Endothelial cell (in vitro differentiated cells): ENCODE measurements at regions not wholly inside any gene's neighbourhood (a gene's known extent, or its start where the extent isn't known, plus 50 kb on each side); places are given as distances from the start of the nearest gene placed in this dataset.

Experiments
- DNase-seq: peaks from one replicate; pipeline ENCODE4 v3.0.0; 2021; ENCODE audit warnings: low spot score
- H3K27ac Mint-ChIP-seq: one replicate; pipeline ENCODE4 v1.8.0; 2021; ENCODE audit warnings: mixed read lengths, inconsistent platforms; ENCODE audit not compliant: unreplicated experiment
- H3K27me3 Mint-ChIP-seq: one replicate; pipeline ENCODE4 v1.8.0; 2021; ENCODE audit warnings: mild to moderate bottlenecking, moderate library complexity, mixed read lengths, inconsistent platforms; ENCODE audit not compliant: unreplicated experiment
- H3K36me3 Mint-ChIP-seq: one replicate; pipeline ENCODE4 v1.8.0; 2021; ENCODE audit warnings: mild to moderate bottlenecking, low read depth, mixed read lengths, inconsistent platforms; ENCODE audit not compliant: unreplicated experiment
- H3K4me1 Mint-ChIP-seq: one replicate; pipeline ENCODE4 v1.8.0; 2021; ENCODE audit warnings: mild to moderate bottlenecking, mixed read lengths, inconsistent platforms; ENCODE audit not compliant: unreplicated experiment
- H3K4me3 Mint-ChIP-seq: one replicate; pipeline ENCODE4 v1.8.0; 2021; ENCODE audit warnings: mild to moderate bottlenecking, mixed read lengths, inconsistent platforms; ENCODE audit not compliant: unreplicated experiment
- H3K9me3 Mint-ChIP-seq: one replicate; pipeline ENCODE4 v1.8.0; 2021; ENCODE audit warnings: mixed read lengths, inconsistent platforms; ENCODE audit not compliant: unreplicated experiment
- TF ChIP-seq, protein P1 (sequence below): fragments of 200-600 bp; sonication (generic); IDR thresholded peaks from one replicate; pipeline ENCODE4 v1.5.0; 2021; ENCODE audit warnings: antibody characterized with exemption; ENCODE audit not compliant: unreplicated experiment

GRCh38 chr13:99864627-99864990, 107.0 kb downstream of the ZIC5 start:
- no peak overlapping the region for H3K27ac Mint-ChIP-seq
- H3K4me1 Mint-ChIP-seq = peaks cover 13% of the 10 kb centered on the region
- TF ChIP-seq, protein P1, sequence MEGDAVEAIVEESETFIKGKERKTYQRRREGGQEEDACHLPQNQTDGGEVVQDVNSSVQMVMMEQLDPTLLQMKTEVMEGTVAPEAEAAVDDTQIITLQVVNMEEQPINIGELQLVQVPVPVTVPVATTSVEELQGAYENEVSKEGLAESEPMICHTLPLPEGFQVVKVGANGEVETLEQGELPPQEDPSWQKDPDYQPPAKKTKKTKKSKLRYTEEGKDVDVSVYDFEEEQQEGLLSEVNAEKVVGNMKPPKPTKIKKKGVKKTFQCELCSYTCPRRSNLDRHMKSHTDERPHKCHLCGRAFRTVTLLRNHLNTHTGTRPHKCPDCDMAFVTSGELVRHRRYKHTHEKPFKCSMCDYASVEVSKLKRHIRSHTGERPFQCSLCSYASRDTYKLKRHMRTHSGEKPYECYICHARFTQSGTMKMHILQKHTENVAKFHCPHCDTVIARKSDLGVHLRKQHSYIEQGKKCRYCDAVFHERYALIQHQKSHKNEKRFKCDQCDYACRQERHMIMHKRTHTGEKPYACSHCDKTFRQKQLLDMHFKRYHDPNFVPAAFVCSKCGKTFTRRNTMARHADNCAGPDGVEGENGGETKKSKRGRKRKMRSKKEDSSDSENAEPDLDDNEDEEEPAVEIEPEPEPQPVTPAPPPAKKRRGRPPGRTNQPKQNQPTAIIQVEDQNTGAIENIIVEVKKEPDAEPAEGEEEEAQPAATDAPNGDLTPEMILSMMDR = no peak
- no peak overlapping the region for H3K4me3 Mint-ChIP-seq
- H3K36me3 Mint-ChIP-seq = no peaks in the 10 kb centered on the region
- H3K9me3 Mint-ChIP-seq = no peaks in the 10 kb centered on the region
- no peak for DNase-seq
- no peaks in the 10 kb centered on the region for H3K27me3 Mint-ChIP-seq

GRCh38 chr13:99863789-99864626, 107.6 kb downstream of the ZIC5 start:
- no peak overlapping the region for H3K27ac Mint-ChIP-seq
- no peak for DNase-seq
- no peaks in the 10 kb centered on the region for H3K9me3 Mint-ChIP-seq
- no peaks in the 10 kb centered on the region for H3K36me3 Mint-ChIP-seq
- TF ChIP-seq, protein P1 = no peak
- H3K4me3 Mint-ChIP-seq = no peak overlapping the region
- H3K27me3 Mint-ChIP-seq = no peaks in the 10 kb centered on the region
- peaks cover 17% of the 10 kb centered on the region for H3K4me1 Mint-ChIP-seq

- Mint-ChIP-seq H3K27me3 (no peaks in the 10 kb centered on the region), H3K9me3 (no peaks in the 10 kb centered on the region), H3K36me3 (no peaks in the 10 kb centered on the region), H3K4me3 (no peak overlapping the region), H3K27ac (no peak overlapping the region), H3K4me1 (peaks cover 26% of the 10 kb centered on the region)
- no peak for DNase-seq
- TF ChIP-seq, protein P1 = no peak
Observed at GRCh38 chr13:99862244-99862643, 109.3 kb downstream of the ZIC5 start.

- Mint-ChIP-seq H3K27me3 (no peaks in the 10 kb centered on the region), H3K27ac (no peak overlapping the region), H3K36me3 (no peaks in the 10 kb centered on the region), H3K4me1 (peaks cover 28% of the 10 kb centered on the region), H3K4me3 (no peak overlapping the region), H3K9me3 (no peaks in the 10 kb centered on the region)
- TF ChIP-seq, protein P1 = peak; percentile 15
- DNase-seq = no peak
Observed at GRCh38 chr13:99861771-99862170, 109.8 kb downstream of the ZIC5 start.

- no peaks in the 10 kb centered on the region for H3K27me3 Mint-ChIP-seq
- no peak overlapping the region for H3K27ac Mint-ChIP-seq
- H3K9me3 Mint-ChIP-seq = no peaks in the 10 kb centered on the region
- no peak overlapping the region for H3K4me3 Mint-ChIP-seq
- TF ChIP-seq, protein P1 = no peak
- DNase-seq = no peak
- peaks cover 28% of the 10 kb centered on the region for H3K4me1 Mint-ChIP-seq
- H3K36me3 Mint-ChIP-seq = no peaks in the 10 kb centered on the region
Observed at GRCh38 chr13:99860745-99861144, 110.8 kb downstream of the ZIC5 start.
